Amygdala (tissue), 56 donors: ENCODE measurements at regions not wholly inside any gene's neighbourhood (a gene's known extent, or its start where the extent isn't known, plus 50 kb on each side); places are given as distances from the start of the nearest gene placed in this dataset.
A peak's percentile ranks its signal among the peaks of the same experiment; 100 is the strongest.
"Not testable (repeated sequence)": the region's sequence is repeated elsewhere in the genome, so short reads cannot be mapped to it uniquely, and the experiment has no call there.

Experiments used
- DNase-seq, 56 donors: peaks; one replicate each; lab custom pipeline; 2025; lab: John Stamatoyannopoulos, UW

- DNase-seq: peak in 3 of 56 donors; percentile 0 to 1 (median 0)
These were observed 192.6 kb downstream of the CASP12 start for GRCh38 chr11:104705490-104706190.

- DNase-seq: no peak
These were observed 193.4 kb downstream of the CASP12 start for GRCh38 chr11:104704888-104705287.

- DNase-seq: no peak
These were observed 194.0 kb downstream of the CASP12 start for GRCh38 chr11:104704146-104704830.

GRCh38 chr11:104700609-104701008 is 197.7 kb downstream of the CASP12 start:
- no peak for DNase-seq

- DNase-seq: no peak
These were observed 198.3 kb downstream of the CASP12 start for GRCh38 chr11:104699981-104700380.

- DNase-seq: no peak
These were observed 203.2 kb downstream of the CASP12 start for GRCh38 chr11:104695065-104695463.

- no peak for DNase-seq
These were observed 203.8 kb downstream of the CASP12 start for GRCh38 chr11:104694259-104695064.

GRCh38 chr11:104692751-104693150 is 205.5 kb downstream of the CASP12 start:
- no peak for DNase-seq

GRCh38 chr11:104691129-104691528 is 207.1 kb downstream of the CASP12 start:
- no peak for DNase-seq

- DNase-seq: no peak
These were observed 208.0 kb downstream of the CASP12 start for GRCh38 chr11:104690241-104690640.

- no peak for DNase-seq
These were observed 209.5 kb downstream of the CASP12 start for GRCh38 chr11:104688731-104689130.

- no peak for DNase-seq
These were observed 216.1 kb downstream of the CASP12 start for GRCh38 chr11:104682206-104682605.

- DNase-seq: no peak
These were observed 219.0 kb downstream of the CASP12 start for GRCh38 chr11:104679258-104679657.

GRCh38 chr11:104678408-104678807 is 219.9 kb downstream of the CASP12 start:
- DNase-seq: no peak

- DNase-seq: not testable (repeated sequence)
These were observed 221.2 kb downstream of the CASP12 start for GRCh38 chr11:104677069-104677468.

GRCh38 chr11:104672897-104673296 is 225.4 kb downstream of the CASP12 start:
- DNase-seq: no peak

- DNase-seq: no peak
These were observed 229.3 kb downstream of the CASP12 start for GRCh38 chr11:104668797-104669463.

- no peak for DNase-seq
These were observed 231.6 kb downstream of the CASP12 start for GRCh38 chr11:104666624-104667023.

- DNase-seq: no peak
These were observed 232.6 kb downstream of the CASP12 start for GRCh38 chr11:104665641-104666040.

- no peak for DNase-seq
These were observed 234.8 kb downstream of the CASP12 start for GRCh38 chr11:104663190-104664140.
